ENCODE measurements at regions not wholly inside any gene's neighbourhood (a gene's known extent, or its start where the extent isn't known, plus 50 kb on each side); places are given as distances from the start of the nearest gene placed in this dataset.

DNA sequence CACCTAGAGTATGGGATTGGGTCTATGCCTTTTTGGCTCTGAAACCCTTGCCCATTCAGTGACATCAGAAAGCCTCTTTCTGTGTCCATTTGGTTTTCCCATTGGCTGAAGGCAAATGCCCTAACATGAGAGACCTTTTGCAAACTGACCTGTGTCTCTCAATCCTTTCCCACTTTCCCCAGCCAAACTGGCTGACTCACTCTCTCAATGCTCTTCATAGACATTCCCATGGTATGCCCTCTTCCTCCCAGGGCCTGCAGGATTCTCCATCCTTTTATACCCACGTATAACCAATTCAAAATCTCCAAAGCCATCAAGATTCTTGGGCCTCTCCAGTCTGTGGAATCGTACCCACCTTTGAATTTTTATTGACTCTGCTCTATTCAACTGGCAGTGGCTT lies 563.3 kb downstream of the GATA3 start:
- TF ChIP-seq, protein P1, sequence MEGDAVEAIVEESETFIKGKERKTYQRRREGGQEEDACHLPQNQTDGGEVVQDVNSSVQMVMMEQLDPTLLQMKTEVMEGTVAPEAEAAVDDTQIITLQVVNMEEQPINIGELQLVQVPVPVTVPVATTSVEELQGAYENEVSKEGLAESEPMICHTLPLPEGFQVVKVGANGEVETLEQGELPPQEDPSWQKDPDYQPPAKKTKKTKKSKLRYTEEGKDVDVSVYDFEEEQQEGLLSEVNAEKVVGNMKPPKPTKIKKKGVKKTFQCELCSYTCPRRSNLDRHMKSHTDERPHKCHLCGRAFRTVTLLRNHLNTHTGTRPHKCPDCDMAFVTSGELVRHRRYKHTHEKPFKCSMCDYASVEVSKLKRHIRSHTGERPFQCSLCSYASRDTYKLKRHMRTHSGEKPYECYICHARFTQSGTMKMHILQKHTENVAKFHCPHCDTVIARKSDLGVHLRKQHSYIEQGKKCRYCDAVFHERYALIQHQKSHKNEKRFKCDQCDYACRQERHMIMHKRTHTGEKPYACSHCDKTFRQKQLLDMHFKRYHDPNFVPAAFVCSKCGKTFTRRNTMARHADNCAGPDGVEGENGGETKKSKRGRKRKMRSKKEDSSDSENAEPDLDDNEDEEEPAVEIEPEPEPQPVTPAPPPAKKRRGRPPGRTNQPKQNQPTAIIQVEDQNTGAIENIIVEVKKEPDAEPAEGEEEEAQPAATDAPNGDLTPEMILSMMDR (IDR thresholded peaks at IDR 0.05; ENCODE audit: borderline replicate concordance, control extremely low read depth, extremely low read depth, insufficient read depth, missing control alignments) = no peak
- no peak for DNase-seq (ENCODE audit: low spot score)
- in situ Hi-C loops (cut with MboI; ENCODE audit: low sequenced_read_pairs, unreplicated experiment) = no loop called here

DNA sequence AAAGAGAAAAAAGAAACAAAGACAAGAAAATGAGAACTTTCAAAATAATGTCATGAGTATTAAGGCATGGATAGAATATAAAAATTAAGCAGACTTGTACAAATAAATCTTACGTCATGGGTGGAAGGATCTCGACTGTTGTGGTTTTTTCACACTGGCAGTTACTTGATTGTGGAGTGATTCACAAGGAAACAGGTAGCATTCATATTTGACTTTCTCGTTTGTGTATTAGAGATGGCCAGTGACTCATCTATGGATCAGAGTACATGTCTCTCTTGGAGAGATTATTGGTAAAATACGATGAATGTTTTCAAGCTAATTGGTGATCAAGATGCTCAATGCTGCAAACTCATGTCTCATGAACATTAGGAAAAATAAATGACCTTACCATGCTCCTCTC lies 564.3 kb downstream of the GATA3 start:
- in situ Hi-C loops (cut with MboI; ENCODE audit: low sequenced_read_pairs, unreplicated experiment) = no loop called here
- no peak for DNase-seq (ENCODE audit: low spot score)
- TF ChIP-seq, protein P1 (IDR thresholded peaks at IDR 0.05; ENCODE audit: borderline replicate concordance, control extremely low read depth, extremely low read depth, insufficient read depth, missing control alignments) = no peak

DNA sequence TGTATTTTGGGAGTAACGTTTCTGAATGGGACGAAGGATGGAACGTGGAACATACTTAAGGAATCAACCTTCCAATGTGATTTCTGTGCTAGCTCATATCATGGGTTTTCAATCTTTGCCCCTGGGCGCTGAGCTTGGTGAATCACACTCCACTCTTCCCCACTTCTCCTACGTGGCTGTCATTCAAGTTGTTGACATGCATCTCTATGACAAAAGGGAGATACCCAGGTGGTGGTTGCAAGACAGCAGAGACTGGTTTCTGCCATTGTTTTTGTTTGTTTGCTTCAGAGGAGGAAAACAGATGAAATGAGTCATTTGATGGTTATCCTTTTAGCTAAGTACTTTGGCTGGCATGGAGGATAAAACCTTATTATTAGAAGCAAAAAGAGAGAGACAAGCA lies 573.9 kb downstream of the GATA3 start:
- in situ Hi-C loops (cut with MboI; ENCODE audit: low sequenced_read_pairs, unreplicated experiment) = no loop called here
- TF ChIP-seq, protein P1 (IDR thresholded peaks at IDR 0.05; ENCODE audit: borderline replicate concordance, control extremely low read depth, extremely low read depth, insufficient read depth, missing control alignments) = no peak
- no peak for DNase-seq (ENCODE audit: low spot score)

DNA sequence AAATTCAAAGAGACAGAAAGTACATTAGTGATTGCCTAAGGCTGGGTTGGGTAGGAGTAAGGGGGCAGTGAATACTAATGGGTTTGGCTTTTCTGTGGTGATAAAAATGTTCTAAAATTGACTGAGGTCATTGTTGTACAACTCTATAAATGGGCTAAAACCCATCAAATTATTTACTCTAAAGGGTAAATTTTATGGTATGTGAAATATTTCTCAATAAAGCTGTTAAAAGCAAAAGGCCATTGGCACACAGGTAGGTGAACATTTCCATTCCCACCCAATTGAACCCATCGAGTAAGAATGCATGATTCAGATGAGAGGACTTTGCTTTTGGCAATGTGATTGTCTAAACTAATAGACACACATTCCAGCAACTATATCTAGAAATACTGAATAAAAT lies 579.4 kb downstream of the GATA3 start:
- DNase-seq (ENCODE audit: low spot score) = no peak
- TF ChIP-seq, protein P1 (IDR thresholded peaks at IDR 0.05; ENCODE audit: borderline replicate concordance, control extremely low read depth, extremely low read depth, insufficient read depth, missing control alignments) = no peak
- in situ Hi-C loops (cut with MboI; ENCODE audit: low sequenced_read_pairs, unreplicated experiment) = no loop called here

DNA sequence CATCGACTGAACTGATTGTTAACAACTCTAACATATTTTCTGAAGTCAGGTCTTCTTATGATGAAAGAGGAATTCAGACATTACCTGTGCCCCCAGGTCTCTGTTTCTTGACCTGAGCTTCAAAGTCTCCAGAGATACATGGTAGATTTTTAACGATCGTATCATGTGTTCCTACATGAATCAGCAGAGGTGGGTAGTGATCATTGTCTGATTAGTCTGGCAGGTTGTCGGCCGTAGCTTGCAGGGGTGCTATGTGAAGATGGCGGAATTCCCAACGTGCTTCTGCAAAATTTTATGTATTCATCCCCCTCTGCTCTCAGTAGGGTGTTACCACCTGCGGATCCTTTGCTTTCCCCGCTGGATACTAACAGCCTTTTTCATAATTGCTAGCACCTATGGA lies 581.9 kb downstream of the GATA3 start:
- in situ Hi-C loops (cut with MboI; ENCODE audit: low sequenced_read_pairs, unreplicated experiment) = no loop called here
- DNase-seq (ENCODE audit: low spot score) = no peak
- TF ChIP-seq, protein P1 (IDR thresholded peaks at IDR 0.05; ENCODE audit: borderline replicate concordance, control extremely low read depth, extremely low read depth, insufficient read depth, missing control alignments) = no peak

DNA sequence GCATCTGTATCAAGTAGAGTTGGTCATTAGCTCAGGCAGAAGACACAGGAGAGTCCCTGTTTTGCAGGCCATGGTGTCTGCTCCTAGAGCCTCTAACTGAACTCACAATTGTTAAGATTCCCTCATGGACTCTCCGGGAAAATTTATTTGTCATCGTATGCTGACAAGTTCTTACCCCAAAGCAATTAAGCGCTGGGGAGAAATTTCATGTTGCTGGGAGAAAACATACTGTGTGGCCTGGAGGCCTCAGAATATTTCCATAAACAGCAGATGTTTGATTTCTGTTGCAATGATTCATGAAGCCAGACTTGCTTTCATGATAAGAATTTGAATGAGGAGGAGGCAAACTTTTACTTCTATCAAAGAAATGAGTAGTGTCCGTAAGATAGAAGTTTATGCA lies 583.2 kb downstream of the GATA3 start:
- TF ChIP-seq, protein P1 (IDR thresholded peaks at IDR 0.05; ENCODE audit: borderline replicate concordance, control extremely low read depth, extremely low read depth, insufficient read depth, missing control alignments) = no peak
- in situ Hi-C loops (cut with MboI; ENCODE audit: low sequenced_read_pairs, unreplicated experiment) = no loop called here
- no peak for DNase-seq (ENCODE audit: low spot score)
